Skeletal muscle cell (primary cell): ENCODE measurements at regions not wholly inside any gene's neighbourhood (a gene's known extent, or its start where the extent isn't known, plus 50 kb on each side); places are given as distances from the start of the nearest gene placed in this dataset.

Experiments
- DNase-seq: peaks from one replicate; pipeline ENCODE4 v3.0.0-alpha.2; 2010; ENCODE audit warnings: low read depth
- H3K4me3 ChIP-seq: 2 replicates; pipeline ENCODE4 v1.5.1; 2011; ENCODE audit warnings: low read depth, mild to moderate bottlenecking, control low read depth, low read length, moderate library complexity

GRCh38 chr9:118009614-118010013, 305.4 kb downstream of the TLR4 start:
- no peak for DNase-seq
- H3K4me3 ChIP-seq: no peak overlapping the region

GRCh38 chr9:118017607-118018122, 313.5 kb downstream of the TLR4 start:
- DNase-seq: no peak
- H3K4me3 ChIP-seq: no peak overlapping the region

GRCh38 chr9:118023644-118024043, 319.4 kb downstream of the TLR4 start:
- DNase-seq: no peak
- no peak overlapping the region for H3K4me3 ChIP-seq

- H3K4me3 ChIP-seq: no peak overlapping the region
- DNase-seq: no peak
Measured at GRCh38 chr9:118028225-118028624, 324.0 kb downstream of the TLR4 start.

- no peak for DNase-seq
- H3K4me3 ChIP-seq: no peak overlapping the region
Measured at GRCh38 chr9:118029425-118029824, 325.2 kb downstream of the TLR4 start.

GRCh38 chr9:118034701-118035100, 330.5 kb downstream of the TLR4 start:
- DNase-seq: no peak
- no peak overlapping the region for H3K4me3 ChIP-seq

GRCh38 chr9:118038713-118039112, 334.5 kb downstream of the TLR4 start:
- H3K4me3 ChIP-seq: no peak overlapping the region
- DNase-seq: no peak

GRCh38 chr9:118058227-118058626, 354.0 kb downstream of the TLR4 start:
- DNase-seq: no peak
- no peak overlapping the region for H3K4me3 ChIP-seq

GRCh38 chr9:118059484-118060278, 355.5 kb downstream of the TLR4 start:
- DNase-seq: no peak
- no peak overlapping the region for H3K4me3 ChIP-seq

GRCh38 chr9:118083161-118083560, 379.0 kb downstream of the TLR4 start:
- DNase-seq: no peak

GRCh38 chr9:118088090-118088489, 383.9 kb downstream of the TLR4 start:
- DNase-seq: no peak
- H3K4me3 ChIP-seq: no peak overlapping the region

More at GRCh38 chr9:118083161-118083560, 379.0 kb downstream of the TLR4 start:
- no peak overlapping the region for H3K4me3 ChIP-seq

- DNase-seq: no peak
- no peak overlapping the region for H3K4me3 ChIP-seq
Measured at GRCh38 chr9:118091226-118091625, 387.0 kb downstream of the TLR4 start.

GRCh38 chr9:118091711-118092500, 387.7 kb downstream of the TLR4 start:
- DNase-seq: no peak
- H3K4me3 ChIP-seq: no peak overlapping the region

- H3K4me3 ChIP-seq: no peak overlapping the region
- no peak for DNase-seq
Measured at GRCh38 chr9:118094387-118094786, 390.2 kb downstream of the TLR4 start.

GRCh38 chr9:118100529-118101419, 396.6 kb downstream of the TLR4 start:
- H3K4me3 ChIP-seq: no peak overlapping the region
- DNase-seq: no peak

GRCh38 chr9:118104363-118104762, 400.2 kb downstream of the TLR4 start:
- no peak overlapping the region for H3K4me3 ChIP-seq
- no peak for DNase-seq

GRCh38 chr9:118108971-118109370, 404.8 kb downstream of the TLR4 start:
- no peak overlapping the region for H3K4me3 ChIP-seq
- DNase-seq: no peak

GRCh38 chr9:118109542-118109941, 405.3 kb downstream of the TLR4 start:
- DNase-seq: no peak
- no peak overlapping the region for H3K4me3 ChIP-seq

- H3K4me3 ChIP-seq: no peak overlapping the region
- no peak for DNase-seq
Measured at GRCh38 chr9:118121361-118121760, 417.2 kb downstream of the TLR4 start.

- H3K4me3 ChIP-seq: no peak overlapping the region
Measured at GRCh38 chr9:118128313-118128712, 424.1 kb downstream of the TLR4 start.

More at GRCh38 chr9:118128313-118128712, 424.1 kb downstream of the TLR4 start:
- no peak for DNase-seq
